HG02588 (cell line): ENCODE measurements at regions not wholly inside any gene's neighbourhood (a gene's known extent, or its start where the extent isn't known, plus 50 kb on each side); places are given as distances from the start of the nearest gene placed in this dataset.
A peak's percentile ranks its signal among the peaks of the same experiment; 100 is the strongest.
"Not testable (repeated sequence)": the region's sequence is repeated elsewhere in the genome, so short reads cannot be mapped to it uniquely, and the experiment has no call there.

Source experiments
- ATAC-seq: cut with Tn5 transposase; IDR thresholded peaks from one replicate; pipeline ENCODE4 v1.9.1; 2021; ENCODE audit warnings: mild to moderate bottlenecking, moderate library complexity; ENCODE audit not compliant: unreplicated experiment

DNA sequence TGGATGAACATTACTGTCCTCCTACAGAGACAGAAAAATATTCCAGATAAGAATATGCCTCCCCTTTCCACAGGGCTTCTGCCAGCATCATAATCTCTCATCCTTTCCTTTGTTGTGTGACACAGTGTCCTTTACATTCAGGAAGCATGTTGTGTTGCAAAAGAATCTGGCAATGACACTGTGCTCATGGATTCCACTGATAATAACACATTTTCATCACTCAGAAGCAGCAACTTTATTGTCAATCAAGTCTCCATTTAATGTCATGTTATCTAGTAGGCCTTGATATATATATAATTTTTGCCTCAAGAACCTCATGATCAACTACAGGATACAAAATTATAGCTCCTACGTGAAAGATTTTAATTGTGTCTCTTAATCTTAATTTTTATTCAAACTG, 833.9 kb downstream of the FSTL5 start:
- no peak for ATAC-seq

DNA sequence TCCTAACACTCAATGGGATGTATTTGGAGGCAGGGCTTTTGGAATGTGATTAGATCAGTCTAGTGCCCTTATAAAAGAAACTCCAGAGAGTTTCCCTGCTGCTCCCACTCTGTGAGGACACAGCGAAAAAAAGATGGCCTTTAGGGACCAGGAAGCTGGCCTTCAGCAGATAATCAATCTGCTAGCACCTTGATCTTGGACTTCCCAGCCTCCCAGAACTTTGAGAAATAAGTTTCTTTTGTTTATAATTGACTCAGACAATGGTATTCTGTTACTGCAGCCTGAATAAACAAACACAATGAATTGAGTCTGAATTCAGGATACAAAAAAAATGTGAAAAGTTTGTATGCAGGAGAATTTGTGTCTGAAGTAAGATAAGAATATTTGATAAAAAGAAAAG, 842.1 kb downstream of the FSTL5 start:
- no peak for ATAC-seq

DNA sequence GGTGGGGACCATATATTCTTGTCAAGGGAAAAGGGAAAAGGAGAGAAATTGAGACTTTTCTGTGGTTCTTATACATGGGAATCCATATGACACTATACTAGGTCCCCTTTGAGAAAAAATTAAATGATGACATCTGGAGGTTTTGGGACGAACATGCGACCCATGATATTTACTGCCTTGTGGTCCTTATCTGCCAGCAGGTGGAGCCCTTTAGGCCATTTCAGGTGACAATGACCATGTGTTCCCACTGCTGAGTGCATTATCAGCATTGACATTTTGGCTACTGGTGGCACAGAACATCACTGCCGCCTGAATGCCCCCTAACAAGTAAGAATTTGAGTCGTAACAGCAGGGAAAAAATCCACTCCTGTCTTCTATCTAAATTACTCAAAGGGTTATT, 843.4 kb downstream of the FSTL5 start:
- ATAC-seq, result peak; percentile 71

DNA sequence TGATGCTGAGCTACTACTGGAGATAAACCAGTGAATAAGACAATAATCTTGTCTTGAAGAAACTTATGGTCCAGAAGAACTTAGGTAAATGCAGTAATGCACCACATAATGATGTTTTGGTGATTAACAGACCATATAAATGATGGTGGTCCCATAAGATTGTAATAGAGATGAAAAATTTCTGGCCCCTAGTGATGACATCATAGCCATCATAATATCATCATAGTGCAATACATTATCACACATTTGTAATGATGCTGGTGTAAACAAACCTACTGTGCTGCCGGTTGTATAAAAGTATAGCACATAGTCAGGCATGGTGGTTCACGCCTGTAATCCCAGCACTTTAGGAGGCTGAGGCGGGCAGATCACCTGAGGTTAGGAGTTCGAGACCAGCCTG, 846.8 kb downstream of the FSTL5 start:
- ATAC-seq, result no peak

DNA sequence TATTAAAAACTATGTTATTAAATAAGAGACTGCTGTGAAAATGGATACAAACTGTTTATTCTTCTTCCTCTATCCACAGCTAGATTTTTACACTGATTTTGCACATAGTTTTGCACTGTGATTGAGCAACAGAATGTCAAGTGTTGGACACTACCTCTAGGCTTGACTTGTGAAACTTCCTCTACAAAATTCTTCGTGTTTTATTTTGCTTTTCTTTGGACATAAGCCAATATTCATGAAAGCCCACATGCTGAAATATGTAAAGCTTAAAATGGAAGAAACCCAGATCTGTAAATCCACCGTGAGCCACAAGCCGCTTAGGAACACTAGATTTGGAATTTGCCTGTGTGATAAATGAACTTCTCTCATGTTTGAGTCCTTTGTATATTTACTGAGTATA, 849.4 kb downstream of the FSTL5 start:
- ATAC-seq, result no peak

DNA sequence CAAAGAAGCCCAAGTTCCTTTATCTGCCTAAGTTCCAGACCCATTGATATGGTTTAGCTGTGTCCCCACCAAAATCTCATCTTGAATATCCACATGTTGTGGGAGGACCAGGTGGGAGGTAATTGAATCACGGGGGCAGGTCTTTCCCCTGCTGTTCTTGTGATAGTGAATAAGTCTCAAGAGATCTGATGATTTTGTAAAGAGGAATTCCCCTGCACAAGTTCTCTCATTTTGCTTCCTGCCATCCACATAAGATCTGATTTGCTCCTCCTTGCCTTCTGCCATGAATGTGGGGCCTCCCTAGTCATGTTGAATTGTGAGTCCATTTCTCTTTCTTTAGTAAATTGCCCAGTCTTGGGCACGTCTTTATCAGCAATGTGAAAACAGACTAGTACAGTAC, 860.2 kb downstream of the FSTL5 start:
- no peak for ATAC-seq

DNA sequence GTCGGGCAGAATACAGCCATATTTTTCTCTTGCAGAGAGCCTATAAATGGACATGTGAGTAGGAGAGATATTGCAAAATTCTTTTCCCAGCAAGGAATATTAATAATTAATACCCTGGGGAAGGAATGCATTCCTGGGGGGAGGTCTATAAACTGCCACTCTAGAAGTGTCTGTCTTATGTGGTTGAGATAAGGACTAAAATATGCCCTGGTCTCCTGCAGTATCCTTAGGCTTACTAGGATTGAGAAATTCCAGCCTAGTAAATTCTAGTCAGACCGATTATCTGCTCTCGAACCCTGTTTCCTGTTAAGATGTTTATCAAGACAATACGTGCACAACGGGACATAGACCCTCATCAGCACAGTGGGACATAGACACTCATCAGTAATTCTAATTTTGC, 872.6 kb downstream of the FSTL5 start:
- ATAC-seq, result no peak

DNA sequence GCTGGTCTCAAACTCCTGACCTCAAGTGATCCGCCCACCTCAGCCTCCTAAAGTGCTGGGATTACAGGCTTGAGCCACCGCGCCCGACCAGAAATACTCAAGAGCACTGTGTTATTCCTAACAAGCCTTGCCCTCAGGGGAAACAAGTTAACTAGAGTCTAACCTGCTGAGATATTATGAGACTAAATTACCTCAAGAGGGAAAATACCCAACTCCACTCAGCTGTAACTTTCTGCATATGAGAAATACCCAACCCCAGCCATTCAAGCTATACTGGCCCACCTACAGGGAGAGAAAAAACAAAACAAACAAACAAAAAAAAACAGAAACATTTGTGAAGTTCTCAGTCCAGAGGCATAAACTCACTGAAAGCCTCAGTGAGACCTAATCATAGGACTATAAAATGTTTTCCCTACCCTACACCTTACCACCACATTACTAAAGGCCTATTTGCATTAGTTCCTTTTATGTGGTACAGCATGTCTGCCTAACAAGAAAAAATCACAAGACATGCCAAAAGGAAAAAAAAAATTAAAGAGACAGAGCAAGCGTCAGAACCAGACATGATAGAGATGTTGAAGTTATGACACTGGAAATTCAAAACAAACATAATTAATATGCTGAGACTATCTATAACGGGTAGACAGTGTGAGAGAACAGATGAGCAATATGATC, 876.0 kb downstream of the FSTL5 start:
- ATAC-seq, result peak; percentile 58

DNA sequence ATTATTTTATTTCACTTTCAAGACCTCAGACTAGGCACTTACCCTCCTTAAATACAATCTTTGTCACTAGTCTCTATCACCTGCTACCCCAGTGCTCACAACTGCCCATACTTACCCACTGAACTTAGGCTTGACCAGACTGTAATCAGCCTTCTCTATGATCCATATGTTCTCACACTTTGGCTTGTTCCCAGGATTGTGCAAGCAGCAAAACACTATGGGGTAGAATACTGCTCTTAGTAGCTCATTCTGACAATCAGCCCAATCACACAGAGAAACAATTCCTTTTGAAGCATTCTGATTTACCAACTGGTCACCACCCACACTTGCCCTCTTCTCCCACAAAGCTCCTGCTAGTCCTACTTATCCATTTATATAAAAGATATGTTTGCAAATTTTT, 878.3 kb downstream of the FSTL5 start:
- ATAC-seq, result no peak

DNA sequence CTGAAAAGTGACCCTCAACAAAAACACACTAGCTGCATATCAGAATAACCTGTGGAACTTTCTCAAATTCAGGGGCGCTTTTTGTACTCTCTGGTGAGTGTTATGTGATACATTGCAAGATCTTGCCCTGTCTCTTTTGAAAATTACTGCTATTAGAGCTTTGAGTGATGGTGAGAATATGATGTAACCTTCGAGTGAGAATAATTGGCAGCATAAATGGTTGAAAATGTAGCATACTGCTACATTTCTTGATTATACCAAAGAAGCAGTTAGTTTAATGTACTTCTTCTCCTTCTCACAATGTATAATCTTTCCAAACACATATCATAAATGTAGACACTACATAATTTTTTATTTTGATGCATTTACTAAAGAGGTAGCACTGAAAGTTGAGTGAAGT, 882.9 kb downstream of the FSTL5 start:
- no peak for ATAC-seq

DNA sequence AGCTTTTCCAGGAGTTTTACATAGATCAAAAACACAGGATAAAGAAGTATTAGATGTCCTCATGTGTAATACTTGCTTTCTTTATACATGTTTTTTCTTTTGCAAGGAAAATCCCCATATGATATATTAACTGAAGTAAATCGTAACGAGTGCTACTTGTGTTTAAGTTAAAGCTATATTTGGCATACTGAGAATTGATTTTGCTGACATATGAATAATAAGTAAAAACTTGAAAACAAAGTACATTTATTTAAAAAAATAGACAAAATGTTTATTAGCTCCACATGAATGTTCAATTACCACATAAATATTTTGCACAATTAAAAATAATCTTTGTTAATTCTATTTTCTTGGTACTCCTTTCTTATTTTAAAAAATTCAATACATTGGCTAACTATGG, 884.7 kb downstream of the FSTL5 start:
- no peak for ATAC-seq

DNA sequence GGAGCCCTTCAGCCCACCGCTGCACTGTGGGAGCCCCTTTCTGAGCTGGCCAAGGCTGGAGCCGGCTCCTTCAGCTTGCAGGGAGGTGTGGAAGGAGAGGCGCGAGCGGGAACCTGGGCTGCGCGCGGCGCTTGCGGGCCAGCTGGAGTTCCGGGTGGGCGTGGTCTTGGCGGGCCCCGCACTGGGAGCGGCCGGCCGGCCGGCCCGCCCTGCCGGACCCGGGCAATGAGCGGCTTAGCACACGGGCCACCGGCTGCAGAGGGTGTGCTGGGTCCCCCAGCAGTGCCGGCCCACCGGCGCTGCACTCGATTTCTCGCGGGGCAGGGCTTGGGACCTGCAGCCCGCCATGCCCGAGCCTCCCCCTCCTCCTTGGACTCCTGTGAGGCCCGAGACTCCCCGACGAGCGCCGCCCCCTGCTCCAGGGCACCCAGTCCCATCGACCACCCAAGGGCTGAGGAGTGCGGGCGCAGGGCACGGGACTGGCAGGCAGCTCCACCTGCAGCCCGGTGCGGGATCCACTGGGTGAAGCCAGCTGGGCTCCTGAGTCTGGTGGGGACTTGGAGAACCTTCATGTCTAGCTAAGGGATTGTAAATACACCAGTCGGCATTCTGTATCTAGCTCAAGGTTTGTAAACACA, 886.5 kb downstream of the FSTL5 start:
- not testable (repeated sequence) for ATAC-seq

DNA sequence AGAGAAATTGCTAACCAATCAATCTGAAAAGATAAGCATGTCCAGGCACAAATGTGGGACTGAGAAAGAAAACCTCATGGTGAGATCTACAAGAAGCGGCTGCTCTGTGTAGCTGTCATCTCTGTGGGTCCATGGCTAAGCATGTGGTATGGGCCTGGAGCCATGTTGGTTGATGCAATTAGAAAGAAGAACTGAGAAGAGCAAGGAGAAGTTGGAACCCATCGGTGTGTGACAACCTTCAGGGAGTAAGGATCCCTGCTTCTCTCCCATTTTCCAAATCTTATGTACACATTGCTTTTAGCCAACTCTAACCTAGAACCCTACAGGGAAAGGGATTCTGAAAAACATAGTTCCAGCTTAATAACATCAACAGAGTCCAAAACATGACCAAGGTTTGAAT, 890.2 kb downstream of the FSTL5 start:
- no peak for ATAC-seq

DNA sequence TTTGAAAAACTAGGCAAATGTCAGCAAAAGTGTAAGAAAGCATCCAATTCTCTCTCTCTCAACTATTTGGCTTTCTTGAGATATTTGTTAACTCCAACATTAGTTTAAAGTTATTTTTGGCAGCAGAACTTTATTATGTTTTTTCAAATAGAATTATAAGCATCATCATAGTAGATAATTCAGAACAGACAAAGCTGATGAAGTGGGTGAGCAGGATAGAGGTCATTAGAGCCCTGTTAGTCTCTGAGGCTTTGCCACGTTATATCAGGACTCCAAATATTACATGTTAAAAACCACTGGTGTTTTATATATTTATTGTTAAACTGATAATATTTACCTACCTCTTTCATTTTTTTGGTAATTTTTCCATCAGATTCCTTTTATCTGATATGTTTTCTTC, 903.0 kb downstream of the FSTL5 start:
- ATAC-seq, result no peak

DNA sequence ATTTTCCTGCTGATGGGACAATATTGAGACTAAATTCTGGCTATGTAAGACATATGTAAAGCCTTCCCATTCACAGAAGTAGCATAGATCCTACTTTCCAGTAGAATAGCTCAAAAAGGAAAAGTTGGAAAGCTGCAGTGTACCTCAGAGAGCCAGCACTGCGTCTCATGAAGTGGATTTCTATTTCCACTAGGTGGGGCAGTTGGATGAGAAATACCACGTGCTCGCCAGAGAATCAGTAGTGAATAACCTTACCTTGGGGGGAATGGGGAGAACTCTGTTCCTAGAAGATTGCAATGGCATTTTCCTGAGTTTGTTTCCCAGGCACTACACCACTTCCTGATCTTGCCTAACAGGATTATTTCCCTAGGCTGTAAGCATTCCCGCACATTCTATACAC, 907.1 kb downstream of the FSTL5 start:
- no peak for ATAC-seq

DNA sequence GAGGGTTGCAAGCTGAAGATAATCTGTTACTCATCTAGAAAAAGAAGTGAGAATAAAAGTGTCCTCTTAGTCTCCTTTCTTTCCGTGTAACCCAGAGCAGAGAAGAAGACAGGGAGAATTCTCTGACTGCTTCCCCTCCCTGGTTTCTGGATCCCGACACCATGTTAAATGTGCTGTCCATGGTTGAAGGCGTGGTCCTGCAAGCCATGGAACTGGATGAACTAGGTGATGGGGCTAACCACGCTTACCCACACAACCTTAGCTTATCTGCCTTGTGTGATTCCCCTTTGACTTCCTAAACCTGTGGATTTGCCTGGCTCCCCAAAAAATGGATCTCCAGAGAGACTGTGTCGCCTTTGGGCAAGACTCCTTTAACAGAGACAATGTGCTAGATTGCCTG, 907.6 kb downstream of the FSTL5 start:
- ATAC-seq, result no peak

DNA sequence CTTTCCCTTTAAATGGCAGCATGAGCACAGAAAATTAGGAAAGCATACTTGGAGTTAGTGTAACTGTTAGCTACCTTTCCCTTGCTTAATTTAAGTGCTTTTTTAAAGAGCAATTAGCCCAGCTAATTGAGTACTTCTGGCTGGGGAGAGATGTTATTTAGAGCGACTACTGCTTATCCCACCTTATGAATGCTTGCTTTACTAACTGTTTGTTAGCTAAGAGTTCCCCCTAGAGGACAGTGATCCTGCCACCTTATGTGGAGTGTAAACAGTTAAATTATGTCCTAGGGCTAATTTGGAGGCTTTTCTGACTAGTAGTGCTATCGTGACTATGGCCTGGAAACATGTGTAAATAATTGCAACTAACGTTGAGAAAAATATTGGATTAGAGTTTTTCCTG, 909.4 kb downstream of the FSTL5 start:
- ATAC-seq, result no peak

DNA sequence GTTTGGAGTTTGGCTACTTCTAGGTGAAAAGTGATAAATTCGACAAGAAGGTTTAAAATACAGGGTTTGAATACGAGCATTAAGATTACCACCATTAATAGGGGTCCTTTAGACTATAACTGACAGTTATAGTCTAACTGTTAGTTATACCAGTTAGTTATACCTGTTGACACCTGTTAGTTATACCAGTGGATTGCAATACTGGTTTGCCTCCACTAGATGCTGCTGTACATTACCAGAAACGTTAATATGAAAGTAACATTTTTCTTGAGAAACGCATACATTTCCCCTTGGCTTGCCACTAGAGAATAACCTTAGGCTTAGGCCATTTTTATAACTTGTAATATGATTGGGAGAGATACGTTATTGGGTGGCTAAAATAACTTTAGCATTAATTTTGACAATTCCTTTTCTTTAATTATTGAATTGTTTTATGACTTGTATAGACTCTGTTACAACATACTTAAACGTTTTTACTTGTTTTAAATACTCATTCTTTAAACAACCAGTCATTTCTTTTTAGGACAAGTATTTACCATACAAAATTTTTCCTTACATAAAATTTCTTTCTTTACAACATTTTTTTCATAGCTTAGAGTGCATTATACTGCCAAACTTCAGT, 911.2 kb downstream of the FSTL5 start:
- ATAC-seq, result peak; percentile 65

DNA sequence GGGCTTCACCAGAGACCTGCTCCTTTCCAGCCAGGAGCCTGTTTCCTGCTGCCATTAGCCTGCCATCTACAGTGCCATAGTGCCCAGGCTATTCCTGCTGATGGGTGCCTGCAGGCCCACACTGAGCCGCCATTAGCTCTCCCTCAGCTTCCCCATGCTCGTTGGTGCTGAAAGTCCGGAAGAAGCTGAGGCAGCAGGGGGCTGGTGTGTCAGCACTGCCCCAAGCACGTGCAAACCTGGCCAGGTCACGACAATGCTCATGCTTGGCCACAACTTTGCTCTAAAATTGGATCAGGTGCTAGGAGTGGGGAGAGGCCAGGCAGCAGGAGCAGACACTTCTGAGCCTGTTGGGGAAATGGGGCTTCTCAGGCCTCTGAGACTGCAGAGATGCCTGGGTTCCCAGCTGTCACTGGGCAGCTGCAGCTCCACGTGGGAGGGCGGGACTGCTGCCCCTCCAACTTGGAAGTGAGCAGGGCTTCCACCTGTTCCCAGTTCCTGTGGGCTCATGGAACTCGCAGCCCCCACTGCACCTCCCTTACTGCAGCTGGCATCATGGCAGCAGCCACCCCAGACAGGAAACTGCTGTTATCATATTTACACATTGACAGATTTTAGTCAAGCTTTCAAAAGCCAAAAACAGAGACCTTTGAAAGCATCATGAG, 913.9 kb downstream of the FSTL5 start:
- no peak for ATAC-seq

DNA sequence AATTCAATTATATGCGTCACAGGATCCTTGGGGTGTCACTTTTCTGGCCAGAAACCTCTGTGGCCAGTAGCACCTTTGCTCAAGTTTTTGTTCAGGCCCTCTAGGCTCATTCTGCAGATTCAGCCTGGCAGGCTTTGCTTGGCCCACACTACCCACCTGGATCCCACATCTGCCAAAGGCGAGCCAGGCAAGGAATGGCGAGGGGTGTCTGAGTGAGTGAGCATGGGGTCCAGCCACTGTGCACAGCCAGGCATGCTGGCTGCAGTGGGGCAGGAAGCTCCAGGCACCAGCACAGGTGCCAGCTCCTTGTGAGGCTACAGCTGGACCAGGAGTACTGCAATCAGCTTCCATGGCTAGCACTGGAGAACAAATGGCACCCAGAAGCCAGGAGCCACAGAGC, 914.9 kb downstream of the FSTL5 start:
- ATAC-seq, result no peak

DNA sequence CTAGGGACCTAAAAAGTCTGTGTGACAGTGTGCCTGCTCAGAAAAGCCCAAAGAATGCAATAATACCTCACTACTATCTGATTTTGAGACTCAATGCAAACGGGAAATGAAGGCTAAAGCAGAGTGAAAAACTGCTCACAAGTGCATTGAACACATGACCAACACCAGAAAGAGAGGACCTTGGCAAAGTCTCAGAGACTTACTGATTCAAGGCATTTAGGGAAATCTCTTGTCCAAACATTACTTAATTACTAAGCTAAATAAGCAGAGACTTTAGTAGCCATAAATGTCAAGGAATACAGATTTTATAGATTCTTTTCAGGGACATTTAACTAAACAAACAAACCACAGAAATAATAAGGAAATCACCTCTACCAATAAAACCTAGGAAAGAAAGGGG, 916.0 kb downstream of the FSTL5 start:
- ATAC-seq, result no peak

DNA sequence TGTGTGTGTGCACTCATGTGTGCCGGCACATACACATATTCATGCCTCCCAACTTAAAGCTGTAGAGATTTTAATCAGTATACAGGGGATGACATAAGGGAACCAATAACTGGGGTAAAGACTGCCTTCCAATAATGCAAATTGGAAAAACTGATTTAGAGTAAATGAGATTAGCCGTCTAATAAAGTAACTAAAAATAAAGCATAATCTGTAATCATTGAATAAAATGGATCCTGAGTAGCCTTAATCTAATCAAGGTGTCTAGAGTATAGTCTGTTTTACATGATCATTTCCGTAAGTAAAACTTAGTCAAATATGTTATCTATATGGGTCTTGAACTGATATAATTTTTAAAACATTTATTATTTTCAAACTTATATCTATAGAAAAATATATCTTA, 925.8 kb downstream of the FSTL5 start:
- ATAC-seq, result no peak
